T-helper 17 cell (primary cell): ENCODE measurements at regions not wholly inside any gene's neighbourhood (a gene's known extent, or its start where the extent isn't known, plus 50 kb on each side); places are given as distances from the start of the nearest gene placed in this dataset.

Experiments
- ATAC-seq: fragments of 150-1000 bp; cut with Tn5 transposase; 2 replicates; pipeline ENCODE4 v1.10.0; 2021; ENCODE audit warnings: mild to moderate bottlenecking, moderate library complexity
- DNase-seq, 3 donors: peaks; one replicate each; pipeline versions ENCODE4 v3.0.0 to v3.0.0-alpha.2; 2020 to 2021
- H3K9me3 ChIP-seq: one replicate; pipeline ENCODE4 v1.7.0; 2013; ENCODE audit warnings: low read length, mild to moderate bottlenecking; ENCODE audit not compliant: control insufficient read depth, poor library complexity, severe bottlenecking
- H3K27ac Mint-ChIP-seq: one replicate; pipeline ENCODE4 v1.8.0; 2022; ENCODE audit warnings: mild to moderate bottlenecking, moderate library complexity, mixed read lengths
- H3K27me3 Mint-ChIP-seq: one replicate; pipeline ENCODE4 v1.8.0; 2022; ENCODE audit warnings: mixed read lengths
- H3K36me3 Mint-ChIP-seq: one replicate; pipeline ENCODE4 v1.8.0; 2022; ENCODE audit warnings: low read depth, mixed read lengths
- H3K4me1 Mint-ChIP-seq: one replicate; pipeline ENCODE4 v1.8.0; 2022; ENCODE audit warnings: mild to moderate bottlenecking, mixed read lengths
- H3K4me3 Mint-ChIP-seq: one replicate; pipeline ENCODE4 v1.8.0; 2022; ENCODE audit warnings: mild to moderate bottlenecking, moderate library complexity, mixed read lengths

DNA sequence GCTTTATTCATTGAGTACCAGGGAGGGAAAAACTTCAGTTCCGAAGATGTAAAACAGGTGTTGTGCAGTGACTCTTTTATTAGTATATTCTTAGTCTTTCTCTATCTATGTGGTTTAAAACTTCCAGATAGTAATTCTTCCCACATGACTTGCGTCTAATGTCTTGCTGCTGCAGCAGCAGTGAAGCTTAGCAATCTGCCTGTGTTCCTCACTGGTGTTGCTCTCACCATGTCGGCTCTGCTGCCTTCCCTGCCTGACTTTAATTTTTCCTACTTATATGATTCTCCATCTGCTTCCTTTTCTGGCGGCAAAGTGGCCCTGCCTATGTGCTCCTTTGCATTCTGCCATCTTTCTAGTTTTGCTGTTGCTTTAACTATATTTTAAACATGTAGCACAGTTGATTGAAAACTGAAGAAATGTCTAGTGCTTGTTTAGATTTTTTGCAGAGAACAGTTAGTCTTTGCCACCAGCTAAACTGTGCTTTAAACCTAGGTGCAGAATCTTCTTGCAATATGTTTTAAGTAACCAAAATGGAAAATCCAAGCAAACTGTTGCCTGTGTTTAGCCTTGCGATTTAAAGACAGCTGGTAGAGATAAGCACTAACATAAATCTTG is 1934.2 kb upstream of the IGFBP7 start:
- no peak overlapping the region for H3K27ac Mint-ChIP-seq
- no peak overlapping the region for H3K4me3 Mint-ChIP-seq
- DNase-seq (no peak), ATAC-seq (no peak)
- H3K36me3 Mint-ChIP-seq, result no peaks in the 10 kb centered on the region
- H3K27me3 Mint-ChIP-seq, result no peaks in the 10 kb centered on the region
- no peaks in the 10 kb centered on the region for H3K4me1 Mint-ChIP-seq
- no peaks in the 10 kb centered on the region for H3K9me3 ChIP-seq

DNA sequence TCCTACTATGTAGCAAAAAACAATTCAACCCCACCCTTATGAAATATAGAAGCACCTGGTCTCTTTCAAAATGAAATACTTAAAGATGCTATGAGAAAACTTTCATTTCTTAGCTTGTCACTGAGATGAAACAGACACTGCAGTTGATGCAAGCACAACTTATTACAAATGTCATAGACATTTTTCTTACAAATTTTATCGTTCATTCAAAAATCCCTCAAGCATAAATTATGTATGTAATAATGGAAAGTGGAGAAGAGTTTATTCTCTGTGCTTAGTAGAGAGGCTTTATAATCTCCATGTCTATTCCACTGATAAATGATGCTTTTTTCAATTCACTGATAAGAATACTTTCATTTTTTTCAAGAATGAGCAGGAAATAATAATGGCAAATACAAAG is 1943.9 kb upstream of the IGFBP7 start:
- Mint-ChIP-seq H3K4me3 (no peak overlapping the region), H3K27ac (no peak overlapping the region), H3K4me1 (no peaks in the 10 kb centered on the region), H3K36me3 (no peaks in the 10 kb centered on the region), H3K27me3 (no peaks in the 10 kb centered on the region)
- ATAC-seq (no peak), DNase-seq (no peak)
- H3K9me3 ChIP-seq, result no peaks in the 10 kb centered on the region

DNA sequence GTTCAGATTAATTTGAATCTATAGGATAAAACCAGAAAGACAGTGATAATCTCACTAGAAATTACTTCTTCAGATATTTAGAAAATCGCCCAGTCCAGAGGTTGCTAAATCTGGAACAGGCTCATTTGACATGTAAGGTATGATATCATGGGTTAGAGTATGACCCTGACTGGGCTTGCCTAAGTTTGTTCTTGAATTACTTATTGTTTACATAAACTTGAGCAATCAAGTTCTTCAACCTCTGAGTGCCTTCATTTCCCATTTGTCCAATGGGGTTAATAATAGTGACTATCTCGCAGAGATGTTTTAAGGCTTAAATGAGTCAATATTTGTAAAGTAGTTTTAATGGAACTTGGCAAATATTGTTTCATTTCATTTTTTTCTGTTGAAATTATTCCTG is 1947.6 kb upstream of the IGFBP7 start:
- no peaks in the 10 kb centered on the region for H3K27me3 Mint-ChIP-seq

DNA sequence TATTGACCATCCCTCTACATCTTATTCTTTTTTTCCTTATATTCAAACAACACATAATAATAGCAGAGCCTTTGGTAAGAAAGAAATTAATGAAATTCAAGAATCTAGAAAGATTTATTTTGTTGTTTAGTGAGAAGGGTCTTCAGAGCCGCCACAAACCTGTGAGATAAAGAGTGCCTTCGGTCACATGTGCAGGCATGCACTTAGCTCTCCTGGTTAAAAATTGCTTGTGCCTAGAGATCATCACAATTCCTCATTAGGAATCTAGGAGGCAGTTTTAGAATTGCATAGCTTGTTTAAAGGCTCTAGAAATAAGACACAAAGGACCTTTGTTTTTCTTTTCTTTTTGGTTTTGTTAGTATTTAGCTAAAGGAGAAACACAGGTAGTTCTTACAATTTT is 1948.4 kb upstream of the IGFBP7 start:
- H3K9me3 ChIP-seq, result no peaks in the 10 kb centered on the region
- Mint-ChIP-seq H3K4me3 (no peak overlapping the region), H3K36me3 (no peaks in the 10 kb centered on the region), H3K4me1 (no peaks in the 10 kb centered on the region), H3K27ac (no peak overlapping the region), H3K27me3 (no peaks in the 10 kb centered on the region)
- no peak for DNase-seq
- ATAC-seq, result no peak

More for the DNA sequence above, 1947.6 kb upstream of the IGFBP7 start:
- H3K27ac Mint-ChIP-seq, result no peak overlapping the region
- H3K4me1 Mint-ChIP-seq, result no peaks in the 10 kb centered on the region
- no peak for ATAC-seq
- no peaks in the 10 kb centered on the region for H3K36me3 Mint-ChIP-seq
- no peaks in the 10 kb centered on the region for H3K9me3 ChIP-seq
- H3K4me3 Mint-ChIP-seq, result no peak overlapping the region
- no peak for DNase-seq

DNA sequence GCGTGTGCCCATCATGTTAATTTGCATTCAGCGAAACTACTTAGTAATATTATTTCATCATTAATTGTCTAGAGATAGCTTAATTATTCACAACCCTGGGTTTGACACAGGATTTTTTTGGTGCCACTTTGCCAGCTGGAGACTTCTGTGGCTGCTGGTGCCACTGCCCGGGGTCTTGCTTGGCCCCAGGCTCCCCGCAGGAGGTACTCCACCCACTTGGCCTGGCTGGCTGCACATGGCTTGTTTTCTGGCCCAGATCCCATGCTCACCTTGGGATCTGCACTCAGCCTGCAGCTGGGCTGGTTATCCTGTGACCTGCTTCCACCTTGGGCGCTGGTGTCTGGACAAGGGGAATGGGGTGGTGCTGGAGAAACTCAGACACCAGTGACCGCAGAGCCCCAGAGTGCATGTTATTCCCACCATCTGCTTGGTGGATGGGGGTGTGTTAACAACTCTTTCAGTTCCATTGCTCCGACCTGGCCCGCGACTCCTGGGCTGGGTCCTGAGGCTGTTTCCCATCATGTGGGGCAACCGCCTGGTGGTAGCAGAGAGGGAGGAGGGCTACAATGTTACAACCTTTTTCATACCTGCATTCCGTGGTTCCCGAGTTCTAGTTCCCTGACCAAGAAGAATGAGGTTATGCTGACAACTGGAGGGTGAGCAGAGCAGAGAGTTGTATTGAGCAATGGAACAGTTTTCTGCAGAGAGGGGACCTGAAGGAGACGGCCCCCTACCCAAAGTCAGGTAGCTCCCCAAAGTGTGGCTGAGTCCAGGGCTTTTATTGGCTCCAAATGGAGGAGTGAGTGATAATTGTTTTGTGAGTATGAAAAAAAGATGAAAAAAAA is 1950.0 kb upstream of the IGFBP7 start:
- DNase-seq (no peak), ATAC-seq (no peak)
- H3K4me1 Mint-ChIP-seq, result no peaks in the 10 kb centered on the region
- no peaks in the 10 kb centered on the region for H3K36me3 Mint-ChIP-seq
- H3K27ac Mint-ChIP-seq, result no peak overlapping the region
- H3K27me3 Mint-ChIP-seq, result no peaks in the 10 kb centered on the region
- H3K9me3 ChIP-seq, result no peaks in the 10 kb centered on the region
- H3K4me3 Mint-ChIP-seq, result no peak overlapping the region

DNA sequence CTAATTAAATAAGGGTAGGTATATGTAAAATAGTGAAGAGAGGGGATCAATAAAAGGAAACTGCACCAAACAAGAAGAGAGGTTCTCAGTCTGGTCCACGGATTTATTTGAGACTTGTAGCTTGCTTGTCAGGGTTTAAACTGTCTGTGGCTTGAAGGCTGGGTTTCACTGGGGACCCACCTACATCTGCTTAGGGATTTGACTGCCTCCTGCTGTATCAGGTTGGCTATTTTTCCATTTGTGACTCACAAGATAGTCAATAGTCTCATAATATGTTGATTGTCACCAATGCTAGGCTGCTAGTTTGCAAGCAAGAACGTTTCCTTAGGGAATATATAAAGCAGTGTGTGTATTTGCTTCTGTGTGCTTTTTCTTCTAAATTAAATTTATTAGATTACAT is 1950.7 kb upstream of the IGFBP7 start:
- DNase-seq (no peak), ATAC-seq (no peak)
- H3K4me1 Mint-ChIP-seq, result no peaks in the 10 kb centered on the region
- H3K27ac Mint-ChIP-seq, result no peak overlapping the region
- H3K27me3 Mint-ChIP-seq, result no peaks in the 10 kb centered on the region
- H3K4me3 Mint-ChIP-seq, result no peak overlapping the region
- H3K9me3 ChIP-seq, result no peaks in the 10 kb centered on the region
- no peaks in the 10 kb centered on the region for H3K36me3 Mint-ChIP-seq

DNA sequence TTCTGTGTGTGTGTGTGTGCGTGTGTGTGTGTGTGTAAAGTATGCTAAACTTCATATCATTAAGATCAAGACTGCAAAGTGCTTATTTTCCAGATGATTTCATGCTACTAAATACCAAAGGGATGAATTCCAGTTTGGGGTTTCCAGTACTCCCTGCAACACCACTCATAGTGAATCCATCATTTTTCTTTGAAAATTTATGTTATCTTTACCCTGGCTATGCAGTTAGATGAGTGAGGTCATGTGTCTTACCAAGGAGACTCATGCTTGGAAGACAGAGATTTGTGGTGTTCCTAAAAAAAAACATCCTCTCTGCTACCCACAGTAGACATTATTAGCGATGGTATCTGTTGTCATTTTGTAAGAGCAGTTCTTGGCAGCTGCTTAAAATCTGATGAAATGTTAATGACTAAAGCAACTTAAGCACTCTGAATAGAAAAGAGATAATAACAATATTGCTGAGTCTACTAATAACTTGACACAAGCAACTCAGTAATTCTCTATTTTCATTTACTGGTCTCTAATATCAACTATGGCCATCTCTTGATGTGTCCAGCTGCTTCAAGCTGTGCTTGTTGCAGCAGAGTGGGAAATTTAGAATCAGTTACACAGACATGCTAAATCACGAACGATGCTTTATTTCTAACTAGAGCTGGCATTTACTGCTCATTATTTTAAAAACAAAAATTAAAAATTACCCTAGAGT is 1953.0 kb upstream of the IGFBP7 start:
- no peaks in the 10 kb centered on the region for H3K9me3 ChIP-seq
- DNase-seq, result no peak
- Mint-ChIP-seq H3K27me3 (no peaks in the 10 kb centered on the region), H3K36me3 (no peaks in the 10 kb centered on the region), H3K27ac (no peak overlapping the region), H3K4me3 (no peak overlapping the region), H3K4me1 (no peaks in the 10 kb centered on the region)
- ATAC-seq, result no peak

DNA sequence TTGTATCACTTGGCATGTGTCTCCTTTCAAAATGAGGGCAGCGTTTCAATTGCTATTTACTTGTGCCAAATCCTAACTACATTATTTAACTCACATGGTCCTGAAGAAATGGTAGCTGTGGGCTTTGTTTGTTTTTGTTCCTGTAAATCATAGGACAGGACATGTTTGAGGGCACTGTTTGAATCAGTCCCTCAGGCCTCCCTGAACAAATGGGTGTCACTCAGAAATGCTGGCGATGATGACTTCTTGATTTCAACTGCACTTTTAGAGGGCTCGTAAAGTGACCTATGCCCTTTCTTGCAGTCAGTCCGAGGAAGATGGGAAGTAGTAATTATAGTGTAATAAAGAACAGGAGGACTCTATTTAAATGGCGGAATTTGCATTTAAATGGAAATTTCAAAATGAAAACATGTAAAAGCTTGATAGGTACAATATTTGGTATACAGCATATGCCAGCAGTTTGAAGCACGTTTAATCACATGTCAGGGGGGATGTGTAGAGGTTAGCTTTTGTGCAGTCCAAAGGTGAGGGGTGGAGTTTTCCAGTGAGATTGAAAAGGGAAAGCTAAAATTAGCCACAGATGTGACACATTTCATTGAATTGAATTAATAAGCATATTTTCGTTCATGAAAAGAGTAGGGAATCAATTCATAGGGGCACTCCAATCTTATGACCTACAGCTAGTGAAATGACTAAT is 1958.7 kb upstream of the IGFBP7 start:
- H3K36me3 Mint-ChIP-seq, result no peaks in the 10 kb centered on the region
- H3K4me3 Mint-ChIP-seq, result no peak overlapping the region
- H3K9me3 ChIP-seq, result no peaks in the 10 kb centered on the region
- DNase-seq (no peak), ATAC-seq (no peak)
- no peaks in the 10 kb centered on the region for H3K4me1 Mint-ChIP-seq
- no peaks in the 10 kb centered on the region for H3K27me3 Mint-ChIP-seq
- no peak overlapping the region for H3K27ac Mint-ChIP-seq

DNA sequence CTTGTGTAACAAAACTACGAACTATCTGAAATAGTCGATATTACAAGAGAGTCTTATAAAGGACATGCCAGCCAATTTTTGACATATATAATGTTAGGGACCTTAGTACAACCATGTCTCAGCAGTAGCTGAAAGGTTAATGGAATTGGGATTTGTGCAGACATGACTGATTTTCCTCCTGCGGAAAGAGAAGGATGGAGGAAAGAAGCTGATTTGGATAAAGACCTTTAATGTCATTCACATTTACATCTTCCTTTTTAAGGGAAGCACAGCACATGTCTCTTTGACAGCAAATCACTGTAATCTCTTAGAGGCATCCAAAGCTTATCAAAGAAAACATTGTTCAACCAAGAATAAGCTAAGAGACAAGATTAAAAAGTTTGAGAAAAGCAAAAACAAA is 1976.2 kb upstream of the IGFBP7 start:
- Mint-ChIP-seq H3K27me3 (no peaks in the 10 kb centered on the region), H3K4me1 (no peaks in the 10 kb centered on the region), H3K27ac (no peak overlapping the region), H3K36me3 (no peaks in the 10 kb centered on the region), H3K4me3 (no peak overlapping the region)
- DNase-seq, result no peak
- ATAC-seq, result no peak
- H3K9me3 ChIP-seq, result no peaks in the 10 kb centered on the region

DNA sequence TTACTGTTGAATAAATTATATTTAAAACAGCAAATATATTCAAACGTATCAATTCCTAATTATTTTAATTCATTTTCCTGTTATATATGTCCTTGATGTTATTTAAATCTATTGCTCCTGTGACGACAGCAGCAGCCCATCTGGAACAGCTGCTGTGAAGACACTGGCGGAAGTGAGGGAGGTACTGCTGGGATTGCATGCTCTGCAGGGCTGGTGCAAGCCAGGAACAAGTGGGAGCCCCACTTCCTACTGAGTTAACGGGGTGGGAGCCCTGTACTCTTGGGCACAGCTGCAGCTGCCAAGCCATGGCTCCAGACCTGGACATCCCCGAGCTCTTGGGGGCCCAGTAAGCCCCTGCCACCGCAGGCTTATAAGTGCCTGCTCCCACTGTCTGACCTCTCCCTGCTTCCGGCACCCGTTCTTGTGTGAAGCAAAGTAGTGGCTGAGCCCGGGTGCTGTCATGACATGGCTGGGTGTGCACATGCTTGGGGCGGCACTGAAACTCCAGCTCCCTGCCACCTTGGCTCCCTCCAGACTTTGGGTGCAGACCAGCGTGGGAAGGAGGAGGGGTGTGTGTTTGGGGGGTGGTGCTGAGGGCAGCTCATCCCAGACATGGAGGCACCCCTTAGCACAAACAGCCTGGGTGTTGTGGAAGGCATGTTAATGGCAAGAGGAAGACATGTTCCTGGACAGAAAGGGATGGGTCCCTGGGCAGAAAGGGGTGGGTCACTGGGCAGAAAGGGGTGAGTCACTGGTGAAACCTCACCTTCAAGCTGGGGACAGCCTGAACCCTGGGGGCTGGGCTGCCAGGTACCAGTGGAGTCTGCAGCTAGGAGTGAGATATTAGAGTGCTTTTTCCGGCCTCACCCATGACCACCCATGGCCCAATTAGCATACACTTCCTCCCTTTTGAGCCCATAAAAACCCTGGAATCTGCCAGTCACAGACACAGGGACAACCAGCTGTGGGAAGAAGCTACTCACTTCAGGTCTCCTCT is 1981.3 kb upstream of the IGFBP7 start:
- Mint-ChIP-seq H3K27ac (no peak overlapping the region), H3K4me3 (no peak overlapping the region), H3K36me3 (no peaks in the 10 kb centered on the region), H3K27me3 (no peaks in the 10 kb centered on the region), H3K4me1 (no peaks in the 10 kb centered on the region)
- DNase-seq (no peak), ATAC-seq (no peak)
- H3K9me3 ChIP-seq, result no peaks in the 10 kb centered on the region

DNA sequence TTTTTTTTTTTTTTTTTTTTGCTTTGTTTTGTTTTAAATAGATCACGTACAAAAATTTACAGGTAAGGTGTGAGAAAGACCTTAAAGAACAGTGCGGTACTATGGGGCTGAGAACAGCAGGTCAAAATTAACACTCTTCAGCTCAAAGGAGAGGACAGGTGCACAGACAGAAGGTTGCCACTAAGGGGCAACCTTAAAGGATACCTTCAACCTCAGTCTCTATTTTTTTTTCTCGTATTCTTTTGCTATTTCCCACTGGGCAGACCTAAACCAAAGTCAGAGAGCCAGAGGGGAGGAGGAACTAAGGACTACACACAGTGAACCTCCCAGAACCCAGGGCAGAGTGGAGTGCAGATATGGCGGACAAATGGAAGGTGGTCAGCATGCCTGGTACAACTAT is 1984.3 kb upstream of the IGFBP7 start:
- Mint-ChIP-seq H3K4me1 (no peaks in the 10 kb centered on the region), H3K27ac (no peak overlapping the region), H3K36me3 (no peaks in the 10 kb centered on the region), H3K4me3 (no peak overlapping the region), H3K27me3 (no peaks in the 10 kb centered on the region)
- no peaks in the 10 kb centered on the region for H3K9me3 ChIP-seq
- DNase-seq, result no peak
- no peak for ATAC-seq

DNA sequence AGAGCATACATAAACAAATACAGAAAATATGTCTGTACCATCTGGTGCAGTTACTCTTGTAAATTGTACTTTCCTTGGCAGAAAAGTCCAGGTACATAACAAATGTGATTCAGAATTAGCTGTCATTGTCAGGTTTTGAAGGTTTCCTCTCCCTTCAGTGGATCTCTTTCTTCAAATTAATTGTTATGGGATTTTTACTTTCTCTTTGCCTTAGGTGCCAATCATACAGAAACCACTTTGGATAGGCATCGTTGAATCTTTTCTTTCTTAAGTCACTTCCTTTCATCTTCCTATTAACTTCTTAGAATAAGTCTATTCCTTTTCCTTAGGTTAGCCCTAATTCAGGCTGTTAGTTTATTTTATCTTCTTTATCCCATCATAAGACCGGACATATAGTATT is 1992.1 kb upstream of the IGFBP7 start:
- H3K27ac Mint-ChIP-seq, result no peak overlapping the region
- no peak for DNase-seq
- H3K9me3 ChIP-seq, result no peaks in the 10 kb centered on the region
- no peaks in the 10 kb centered on the region for H3K27me3 Mint-ChIP-seq
- H3K36me3 Mint-ChIP-seq, result no peaks in the 10 kb centered on the region
- H3K4me1 Mint-ChIP-seq, result no peaks in the 10 kb centered on the region
- H3K4me3 Mint-ChIP-seq, result no peak overlapping the region
- ATAC-seq, result no peak
